Vagina (tissue), 2 donors: ENCODE measurements at regions not wholly inside any gene's neighbourhood (a gene's known extent, or its start where the extent isn't known, plus 50 kb on each side); places are given as distances from the start of the nearest gene placed in this dataset.
"Not testable (repeated sequence)": the region's sequence is repeated elsewhere in the genome, so short reads cannot be mapped to it uniquely, and the experiment has no call there.

ENCODE experiments used
- DNase-seq, 2 donors: peaks; one replicate each; pipeline ENCODE4 v3.0.0-alpha.2; 2017; ENCODE audit errors: extremely low spot score in 2 of 2
- H3K27ac ChIP-seq: fragments of 200-600 bp; sonication (generic); one replicate; pipeline ENCODE4 v1.5.1; 2019
- H3K27me3 ChIP-seq: fragments of 200-600 bp; sonication (generic); one replicate; pipeline ENCODE4 v1.5.1; 2019
- H3K36me3 ChIP-seq, 2 donors: fragments of 200-600 bp; sonication (generic); one replicate each; pipeline ENCODE4 v1.5.1; 2017 to 2019
- H3K4me1 ChIP-seq: fragments of 200-600 bp; sonication (generic); one replicate; pipeline ENCODE4 v1.5.1; 2019
- H3K4me3 ChIP-seq, 2 donors: fragments of 200-600 bp; sonication (generic); 1 replicate in 1 of 2; 2 replicates in 1 of 2; pipeline ENCODE4 v1.5.1; 2016 to 2019
- H3K9me3 ChIP-seq: fragments of 200-600 bp; sonication (generic); one replicate; pipeline ENCODE4 v1.5.1; 2019
- POLR2A ChIP-seq, 2 donors: fragments of 450-650 bp; IDR thresholded peaks; one replicate each; pipeline ENCODE4 v1.6.1; 2017; ENCODE audit warnings: antibody characterized with exemption in 2 of 2, mild to moderate bottlenecking in 2 of 2, moderate library complexity in 2 of 2
- POLR2AphosphoS5 ChIP-seq, 2 donors: sonication (generic); formaldehyde crosslinking; IDR thresholded peaks; one replicate each; pipeline ENCODE4 v1.9.0; 2017; ENCODE audit warnings: antibody characterized with exemption in 2 of 2, mild to moderate bottlenecking in 2 of 2, low read depth in 1 of 2; ENCODE audit not compliant: insufficient read depth in 1 of 2
- intact Hi-C: fragments of 100-400 bp; cut with DNase I; formaldehyde crosslinking; loops from one replicate; pipeline ENCODE4 v1.15.1; 2023
- TF ChIP-seq, protein P1 (sequence below), 3 experiments: fragments of 450-650 bp in 2 of 3; fragments of 200-600 bp in 1 of 3; sonication (generic) in 1 of 3; IDR thresholded peaks; one replicate each; pipeline ENCODE4 v1.5.1; 2017 to 2019; ENCODE audit warnings: antibody characterized with exemption in 3 of 3, mild to moderate bottlenecking in 2 of 3, moderate library complexity in 2 of 3

DNA sequence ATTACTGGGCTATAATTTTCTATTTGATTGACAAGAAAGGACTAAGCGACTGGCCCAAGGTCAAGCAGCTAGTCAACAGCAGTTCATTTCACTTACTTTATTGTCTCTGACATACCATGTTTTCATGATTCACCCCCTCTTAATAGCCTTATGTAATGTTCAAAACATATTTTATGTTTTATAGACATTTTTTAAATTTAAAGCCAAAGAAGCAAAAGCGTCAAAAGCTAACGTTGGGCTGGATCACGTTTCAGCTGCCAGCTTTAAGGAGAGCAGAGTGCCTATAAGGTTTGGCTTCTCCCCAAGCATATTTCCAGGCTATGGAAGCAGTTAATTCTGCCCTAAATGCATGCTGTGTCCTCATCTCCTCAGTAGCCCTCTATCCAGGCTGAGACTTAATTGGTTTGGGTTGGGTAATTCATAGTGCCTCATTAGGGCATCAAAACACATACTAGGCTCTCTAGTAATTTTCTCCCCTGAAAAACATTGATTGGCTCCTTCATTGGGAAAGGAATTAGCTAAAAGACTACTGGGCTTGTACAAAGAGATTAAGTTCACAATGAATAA, 94.8 kb upstream of the CREB1 start:
- H3K4me3 ChIP-seq = no peak overlapping the region
- H3K4me1 ChIP-seq = peaks cover 33% of the 10 kb centered on the region
- intact Hi-C loops = no loop called here
- no peak for DNase-seq
- H3K9me3 ChIP-seq = no peaks in the 10 kb centered on the region
- no peak overlapping the region for H3K27ac ChIP-seq
- no peak for TF ChIP-seq POLR2A (IDR thresholded peaks at IDR 0.05)
- no peak for TF ChIP-seq POLR2AphosphoS5 (IDR thresholded peaks at IDR 0.05; ENCODE audit: insufficient read depth in 1 of 2, low read depth in 1 of 2)
- TF ChIP-seq, protein P1, sequence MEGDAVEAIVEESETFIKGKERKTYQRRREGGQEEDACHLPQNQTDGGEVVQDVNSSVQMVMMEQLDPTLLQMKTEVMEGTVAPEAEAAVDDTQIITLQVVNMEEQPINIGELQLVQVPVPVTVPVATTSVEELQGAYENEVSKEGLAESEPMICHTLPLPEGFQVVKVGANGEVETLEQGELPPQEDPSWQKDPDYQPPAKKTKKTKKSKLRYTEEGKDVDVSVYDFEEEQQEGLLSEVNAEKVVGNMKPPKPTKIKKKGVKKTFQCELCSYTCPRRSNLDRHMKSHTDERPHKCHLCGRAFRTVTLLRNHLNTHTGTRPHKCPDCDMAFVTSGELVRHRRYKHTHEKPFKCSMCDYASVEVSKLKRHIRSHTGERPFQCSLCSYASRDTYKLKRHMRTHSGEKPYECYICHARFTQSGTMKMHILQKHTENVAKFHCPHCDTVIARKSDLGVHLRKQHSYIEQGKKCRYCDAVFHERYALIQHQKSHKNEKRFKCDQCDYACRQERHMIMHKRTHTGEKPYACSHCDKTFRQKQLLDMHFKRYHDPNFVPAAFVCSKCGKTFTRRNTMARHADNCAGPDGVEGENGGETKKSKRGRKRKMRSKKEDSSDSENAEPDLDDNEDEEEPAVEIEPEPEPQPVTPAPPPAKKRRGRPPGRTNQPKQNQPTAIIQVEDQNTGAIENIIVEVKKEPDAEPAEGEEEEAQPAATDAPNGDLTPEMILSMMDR (IDR thresholded peaks at IDR 0.05) = no peak
- H3K36me3 ChIP-seq = no peaks in the 10 kb centered on the region
- H3K27me3 ChIP-seq = no peaks in the 10 kb centered on the region

GRCh38 chr2:207437136-207437523, 92.6 kb upstream of the CREB1 start:
- H3K4me1 ChIP-seq = peaks cover 33% of the 10 kb centered on the region
- no peaks in the 10 kb centered on the region for H3K27me3 ChIP-seq
- intact Hi-C loops = no loop called here
- no peak for DNase-seq
- no peaks in the 10 kb centered on the region for H3K36me3 ChIP-seq
- H3K9me3 ChIP-seq = no peaks in the 10 kb centered on the region
- no peak overlapping the region for H3K4me3 ChIP-seq
- TF ChIP-seq POLR2A (IDR thresholded peaks at IDR 0.05) (no peak), POLR2AphosphoS5 (IDR thresholded peaks at IDR 0.05; ENCODE audit: insufficient read depth in 1 of 2, low read depth in 1 of 2) (no peak)
- TF ChIP-seq, protein P1 (IDR thresholded peaks at IDR 0.05) = no peak
- H3K27ac ChIP-seq = no peak overlapping the region

- no peak for DNase-seq
- H3K4me3 ChIP-seq = no peak overlapping the region
- TF ChIP-seq, protein P1 (IDR thresholded peaks at IDR 0.05) = no peak
- TF ChIP-seq POLR2AphosphoS5 (IDR thresholded peaks at IDR 0.05; ENCODE audit: insufficient read depth in 1 of 2, low read depth in 1 of 2) (no peak), POLR2A (IDR thresholded peaks at IDR 0.05) (no peak)
- H3K27ac ChIP-seq = no peak overlapping the region
- peaks cover 33% of the 10 kb centered on the region for H3K4me1 ChIP-seq
- intact Hi-C loops = no loop called here
- no peaks in the 10 kb centered on the region for H3K9me3 ChIP-seq
- H3K36me3 ChIP-seq = no peaks in the 10 kb centered on the region
- H3K27me3 ChIP-seq = no peaks in the 10 kb centered on the region
These were observed 92.1 kb upstream of the CREB1 start for GRCh38 chr2:207437524-207438143.

GRCh38 chr2:207438414-207439126, 91.2 kb upstream of the CREB1 start:
- Histone ChIP-seq H3K4me3 (no peak overlapping the region), H3K9me3 (no peaks in the 10 kb centered on the region), H3K4me1 (peaks cover 33% of the 10 kb centered on the region), H3K27ac (no peak overlapping the region), H3K27me3 (no peaks in the 10 kb centered on the region), H3K36me3 (no peaks in the 10 kb centered on the region)
- no peak for DNase-seq
- intact Hi-C loops = no loop called here
- TF ChIP-seq POLR2A (IDR thresholded peaks at IDR 0.05) = no peak
- no peak for TF ChIP-seq POLR2AphosphoS5 (IDR thresholded peaks at IDR 0.05; ENCODE audit: insufficient read depth in 1 of 2, low read depth in 1 of 2)
- TF ChIP-seq, protein P1 (IDR thresholded peaks at IDR 0.05) = no peak

GRCh38 chr2:207439881-207440280, 89.9 kb upstream of the CREB1 start:
- H3K9me3 ChIP-seq, H3K27ac ChIP-seq, H3K27me3 ChIP-seq, DNase-seq, H3K4me3 ChIP-seq, intact Hi-C loops, H3K36me3 ChIP-seq: not testable (repeated sequence)
- H3K4me1 ChIP-seq = peaks cover 25% of the 10 kb centered on the region
